Mesendoderm (in vitro differentiated cells): ENCODE measurements at regions not wholly inside any gene's neighbourhood (a gene's known extent, or its start where the extent isn't known, plus 50 kb on each side); places are given as distances from the start of the nearest gene placed in this dataset.

ENCODE experiments used
- DNase-seq: peaks from one replicate; pipeline ENCODE4 v3.0.0; 2013
- H2AK5ac ChIP-seq: 2 replicates; pipeline ENCODE4 v1.6.1; 2013; ENCODE audit warnings: low read length, inconsistent platforms
- H2BK120ac ChIP-seq: 2 replicates; pipeline ENCODE4 v1.6.1; 2013; ENCODE audit warnings: low read depth, mild to moderate bottlenecking, low read length, moderate library complexity, mixed read lengths
- H2BK15ac ChIP-seq: replicated peaks from 2 replicates; pipeline ENCODE4 v1.6.1; 2013; ENCODE audit warnings: low read depth, mild to moderate bottlenecking, moderate library complexity
- H2BK5ac ChIP-seq: 2 replicates; pipeline ENCODE4 v1.6.1; 2013; ENCODE audit warnings: low read length, inconsistent platforms
- H3K18ac ChIP-seq: 2 replicates; pipeline ENCODE4 v1.6.1; 2013; ENCODE audit warnings: mild to moderate bottlenecking, low read length, mixed read lengths
- H3K23ac ChIP-seq: one replicate; pipeline ENCODE4 v1.6.1; 2013; ENCODE audit warnings: low read length
- H3K27ac ChIP-seq: 2 replicates; pipeline ENCODE4 v1.5.1; 2013; ENCODE audit warnings: low read depth, mild to moderate bottlenecking, inconsistent platforms, low read length, moderate library complexity
- H3K27me3 ChIP-seq: 2 replicates; pipeline ENCODE4 v1.6.1; 2013; ENCODE audit warnings: low read length, control low read depth, mild to moderate bottlenecking, inconsistent platforms; ENCODE audit not compliant: insufficient read depth, poor library complexity
- H3K36me3 ChIP-seq: 2 replicates; pipeline ENCODE4 v1.6.1; 2013; ENCODE audit warnings: low read length, inconsistent platforms; ENCODE audit not compliant: control insufficient read depth, insufficient read depth
- H3K4ac ChIP-seq: one replicate; pipeline ENCODE4 v1.6.1; 2013; ENCODE audit warnings: low read depth, mild to moderate bottlenecking, low read length, moderate library complexity
- H3K4me1 ChIP-seq: 2 replicates; pipeline ENCODE4 v1.6.1; 2013; ENCODE audit warnings: low read depth, low read length, inconsistent platforms; ENCODE audit not compliant: control insufficient read depth
- H3K4me2 ChIP-seq: 2 replicates; pipeline ENCODE4 v1.6.1; 2013; ENCODE audit warnings: low read length
- H3K4me3 ChIP-seq: 2 replicates; pipeline ENCODE4 v1.5.1; 2013; ENCODE audit warnings: mild to moderate bottlenecking, low read length
- H3K56ac ChIP-seq: one replicate; pipeline ENCODE4 v1.6.1; 2013; ENCODE audit warnings: low read length
- H3K79me1 ChIP-seq: 2 replicates; pipeline ENCODE4 v1.6.1; 2013; ENCODE audit warnings: low read length, inconsistent platforms
- H3K79me2 ChIP-seq: 2 replicates; pipeline ENCODE4 v1.6.1; 2013; ENCODE audit warnings: mild to moderate bottlenecking, low read length; ENCODE audit not compliant: control insufficient read depth, insufficient read depth
- H3K9ac ChIP-seq: 2 replicates; pipeline ENCODE4 v1.6.1; 2013; ENCODE audit warnings: low read length, inconsistent platforms
- H4K5ac ChIP-seq: one replicate; pipeline ENCODE4 v1.6.1; 2013; ENCODE audit warnings: low read length
- H4K8ac ChIP-seq: one replicate; pipeline ENCODE4 v1.6.1; 2013; ENCODE audit warnings: low read depth, mild to moderate bottlenecking, control low read depth, low read length, moderate library complexity
- WGBS: extraction: QIAGEN DNeasy Blood & Tissue Kit; methylation state at CpG from one replicate; pipeline ENCODE4 v1.1.7; 2013; ENCODE audit warnings: low lambda C conversion rate, missing lambda C conversion rate; ENCODE audit not compliant: insufficient coverage; ENCODE audit errors: extremely low coverage; 5-methylcytosine and 5-hydroxymethylcytosine counted together

GRCh38 chr1:164093543-164093942 is 465.4 kb upstream of the PBX1 start:
- no peaks in the 10 kb centered on the region for H3K79me1 ChIP-seq
- H3K9ac ChIP-seq, result no peak overlapping the region
- H3K79me2 ChIP-seq, result no peaks in the 10 kb centered on the region
- H3K4ac ChIP-seq, result no peak overlapping the region
- H4K5ac ChIP-seq, result no peak overlapping the region
- H2BK15ac ChIP-seq, result no peak overlapping the region
- WGBS, result no CpG with 5 or more reads among the region's 2 CpGs
- H2AK5ac ChIP-seq, result no peak overlapping the region
- no peak overlapping the region for H2BK5ac ChIP-seq
- no peak overlapping the region for H3K4me3 ChIP-seq
- H3K36me3 ChIP-seq, result no peaks in the 10 kb centered on the region
- no peak overlapping the region for H3K27ac ChIP-seq
- H3K4me1 ChIP-seq, result no peaks in the 10 kb centered on the region
- H4K8ac ChIP-seq, result no peak overlapping the region
- H2BK120ac ChIP-seq, result no peak overlapping the region
- DNase-seq, result no peak
- no peak overlapping the region for H3K23ac ChIP-seq
- no peak overlapping the region for H3K4me2 ChIP-seq
- no peaks in the 10 kb centered on the region for H3K27me3 ChIP-seq
- H3K18ac ChIP-seq, result no peak overlapping the region
- no peak overlapping the region for H3K56ac ChIP-seq

GRCh38 chr1:164101802-164102201 is 457.2 kb upstream of the PBX1 start:
- no CpG with 5 or more reads among the region's 2 CpGs for WGBS

GRCh38 chr1:164131949-164132348 is 427.0 kb upstream of the PBX1 start:
- no CpG with 5 or more reads among the region's 1 CpG for WGBS

More at GRCh38 chr1:164101802-164102201, 457.2 kb upstream of the PBX1 start:
- Histone ChIP-seq H4K5ac (no peak overlapping the region), H2AK5ac (no peak overlapping the region), H3K56ac (no peak overlapping the region), H3K79me2 (no peaks in the 10 kb centered on the region), H3K4me3 (no peak overlapping the region), H3K4me1 (no peaks in the 10 kb centered on the region), H3K27ac (no peak overlapping the region), H3K79me1 (no peaks in the 10 kb centered on the region), H4K8ac (no peak overlapping the region), H3K18ac (no peak overlapping the region), H3K23ac (no peak overlapping the region), H2BK15ac (no peak overlapping the region), H3K27me3 (no peaks in the 10 kb centered on the region), H3K9ac (no peak overlapping the region), H3K4ac (no peak overlapping the region), H3K4me2 (no peak overlapping the region), H2BK120ac (no peak overlapping the region), H2BK5ac (no peak overlapping the region), H3K36me3 (no peaks in the 10 kb centered on the region)
- DNase-seq, result no peak

GRCh38 chr1:164137273-164137925 is 421.6 kb upstream of the PBX1 start:
- Histone ChIP-seq H3K4ac (no peak overlapping the region), H2AK5ac (no peak overlapping the region), H3K23ac (no peak overlapping the region), H2BK120ac (no peak overlapping the region), H3K18ac (no peak overlapping the region), H3K4me3 (no peak overlapping the region), H3K79me2 (no peaks in the 10 kb centered on the region), H2BK15ac (no peak overlapping the region), H3K4me1 (no peaks in the 10 kb centered on the region), H3K36me3 (no peaks in the 10 kb centered on the region), H3K79me1 (no peaks in the 10 kb centered on the region), H3K27ac (no peak overlapping the region), H2BK5ac (no peak overlapping the region), H3K4me2 (no peak overlapping the region), H3K27me3 (no peaks in the 10 kb centered on the region), H3K9ac (no peak overlapping the region), H4K5ac (no peak overlapping the region), H3K56ac (no peak overlapping the region), H4K8ac (no peak overlapping the region)
- WGBS, result no CpG with 5 or more reads among the region's 3 CpGs
- DNase-seq, result no peak

More at GRCh38 chr1:164131949-164132348, 427.0 kb upstream of the PBX1 start:
- H3K4ac ChIP-seq, result no peak overlapping the region
- no peak for DNase-seq
- H3K27me3 ChIP-seq, result no peaks in the 10 kb centered on the region
- H4K5ac ChIP-seq, result no peak overlapping the region
- no peak overlapping the region for H3K18ac ChIP-seq
- no peak overlapping the region for H2BK120ac ChIP-seq
- H3K4me1 ChIP-seq, result no peaks in the 10 kb centered on the region
- no peak overlapping the region for H3K4me2 ChIP-seq
- no peaks in the 10 kb centered on the region for H3K36me3 ChIP-seq
- H3K27ac ChIP-seq, result no peak overlapping the region
- no peak overlapping the region for H2AK5ac ChIP-seq
- no peak overlapping the region for H3K56ac ChIP-seq
- H2BK5ac ChIP-seq, result no peak overlapping the region
- no peak overlapping the region for H4K8ac ChIP-seq
- no peak overlapping the region for H2BK15ac ChIP-seq
- H3K23ac ChIP-seq, result no peak overlapping the region
- H3K9ac ChIP-seq, result no peak overlapping the region
- no peaks in the 10 kb centered on the region for H3K79me2 ChIP-seq
- no peak overlapping the region for H3K4me3 ChIP-seq
- H3K79me1 ChIP-seq, result no peaks in the 10 kb centered on the region

GRCh38 chr1:164141797-164142196 is 417.2 kb upstream of the PBX1 start:
- no peaks in the 10 kb centered on the region for H3K36me3 ChIP-seq
- H3K9ac ChIP-seq, result no peak overlapping the region
- H3K56ac ChIP-seq, result no peak overlapping the region
- no peak overlapping the region for H4K5ac ChIP-seq
- no CpG with 5 or more reads among the region's 8 CpGs for WGBS
- H3K4me2 ChIP-seq, result no peak overlapping the region
- no peak overlapping the region for H3K4ac ChIP-seq
- no peak overlapping the region for H2BK5ac ChIP-seq
- no peak overlapping the region for H3K4me3 ChIP-seq
- H3K4me1 ChIP-seq, result no peaks in the 10 kb centered on the region
- no peak overlapping the region for H3K23ac ChIP-seq
- no peak overlapping the region for H3K18ac ChIP-seq
- H3K27me3 ChIP-seq, result no peaks in the 10 kb centered on the region
- no peak overlapping the region for H3K27ac ChIP-seq
- H4K8ac ChIP-seq, result no peak overlapping the region
- H2AK5ac ChIP-seq, result no peak overlapping the region
- H2BK15ac ChIP-seq, result no peak overlapping the region
- no peaks in the 10 kb centered on the region for H3K79me2 ChIP-seq
- H2BK120ac ChIP-seq, result no peak overlapping the region
- no peak for DNase-seq
- no peaks in the 10 kb centered on the region for H3K79me1 ChIP-seq

- WGBS, result no CpG with 5 or more reads among the region's 1 CpG
- H2BK5ac ChIP-seq, result no peak overlapping the region
- no peak overlapping the region for H4K5ac ChIP-seq
- H3K79me1 ChIP-seq, result no peaks in the 10 kb centered on the region
- no peak overlapping the region for H3K56ac ChIP-seq
- H3K79me2 ChIP-seq, result no peaks in the 10 kb centered on the region
- H2AK5ac ChIP-seq, result no peak overlapping the region
- H3K23ac ChIP-seq, result no peak overlapping the region
- H3K27me3 ChIP-seq, result no peaks in the 10 kb centered on the region
- no peak overlapping the region for H3K4me3 ChIP-seq
- H3K18ac ChIP-seq, result no peak overlapping the region
- no peaks in the 10 kb centered on the region for H3K36me3 ChIP-seq
- no peak overlapping the region for H2BK120ac ChIP-seq
- DNase-seq, result no peak
- H2BK15ac ChIP-seq, result no peak overlapping the region
- H3K9ac ChIP-seq, result no peak overlapping the region
- H3K4me2 ChIP-seq, result no peak overlapping the region
- no peak overlapping the region for H3K4ac ChIP-seq
- H3K4me1 ChIP-seq, result no peaks in the 10 kb centered on the region
- no peak overlapping the region for H4K8ac ChIP-seq
- no peak overlapping the region for H3K27ac ChIP-seq
These were observed 404.4 kb upstream of the PBX1 start for GRCh38 chr1:164154622-164155021.
